HepG2 (cell line): ENCODE measurements at regions not wholly inside any gene's neighbourhood (a gene's known extent, or its start where the extent isn't known, plus 50 kb on each side); places are given as distances from the start of the nearest gene placed in this dataset.

Source experiments
- ATAC-seq: fragments of 200-7000 bp; cut with Tn5 transposase; 3 replicates; pipeline ENCODE4 v1.9.1; 2020; ENCODE audit warnings: mild to moderate bottlenecking, moderate library complexity
- BruUV-seq: library from RNA; stranded (reverse); fragments of 400-500 nt; replicated peaks from 2 replicates; lab custom pipeline; 2021; lab: Mats Ljungman, UMichigan
- CTCF ChIA-PET: fragments of 300-600 bp; formaldehyde crosslinking; extraction: SDS; loops from one replicate; lab custom pipeline; 2021; ENCODE audit warnings: low total read pairs, inconsistent platforms, low intra/inter-chr PET ratio; lab: Yijun Ruan, JAX
- POLR2A ChIA-PET: fragments of 350-600 bp; sonication (Branson Sonifier 250); formaldehyde crosslinking; loops from one replicate; lab custom pipeline; 2020; ENCODE audit warnings: antibody characterized with exemption, inconsistent platforms; lab: Yijun Ruan, JAX
- DNase-seq: peaks from one replicate; pipeline ENCODE4 v3.0.0-alpha.2; 2015; ENCODE audit warnings: low spot score
- FAIRE-seq: peaks from 3 replicates; lab custom pipeline; 2011; peaks lifted over from hg19 to GRCh38; lab: Jason Lieb, UNC
- H2AFZ ChIP-seq: one replicate; pipeline ENCODE4 v1.6.1; 2011; ENCODE audit warnings: low read length, inconsistent platforms
- H3K27ac ChIP-seq: fragments of 300-600 bp; 3 replicates; pipeline ENCODE4 v1.8.0; 2011; ENCODE audit warnings: mixed run types, mild to moderate bottlenecking, mixed read lengths, low read length, inconsistent platforms; ENCODE audit not compliant: insufficient read depth; ENCODE audit errors: extremely low read length
- H3K27me3 ChIP-seq, 2 experiments: fragments of 200-600 bp in 1 of 2; 2 replicates in 1 of 2; 3 replicates in 1 of 2; pipeline versions ENCODE4 v1.6.0 to v1.8.0; 2011; ENCODE audit warnings: low read length in 2 of 2, mild to moderate bottlenecking in 2 of 2, moderate library complexity in 2 of 2, inconsistent platforms in 1 of 2; ENCODE audit not compliant: insufficient read depth in 2 of 2, control insufficient read depth in 1 of 2
- H3K36me3 ChIP-seq, 2 experiments: fragments of 200-600 bp in 1 of 2; replicated peaks in 1 of 2; 2 replicates in 1 of 2; 3 replicates in 1 of 2; pipeline versions ENCODE4 v1.5.1 to v1.8.0; 2011; ENCODE audit warnings: low read length in 2 of 2, inconsistent platforms in 1 of 2; ENCODE audit not compliant: insufficient read depth in 2 of 2, control insufficient read depth in 1 of 2
- H3K4me1 ChIP-seq: 2 replicates; pipeline ENCODE4 v1.5.1; 2012; ENCODE audit warnings: low read length, inconsistent platforms; ENCODE audit not compliant: insufficient read depth
- H3K4me2 ChIP-seq: 2 replicates; pipeline ENCODE4 v1.6.0; 2011; ENCODE audit warnings: low read depth, low read length, inconsistent platforms
- H3K4me3 ChIP-seq, 3 experiments: fragments of 200-600 bp in 1 of 3; sonication (generic), shearing (Covaris generic) in 1 of 3; replicated peaks in 1 of 3; 2 replicates each; pipeline ENCODE4 v1.5.1; 2011 to 2016; ENCODE audit warnings: low read length in 3 of 3, inconsistent platforms in 2 of 3, low read depth in 2 of 3, mild to moderate bottlenecking in 2 of 3, control low read depth in 1 of 3, mixed read lengths in 1 of 3; ENCODE audit not compliant: insufficient read depth in 1 of 3
- H3K79me2 ChIP-seq: one replicate; pipeline ENCODE4 v1.6.1; 2011; ENCODE audit warnings: low read length, inconsistent platforms; ENCODE audit not compliant: insufficient read depth
- H3K9ac ChIP-seq: 2 replicates; pipeline ENCODE4 v1.6.0; 2011; ENCODE audit warnings: mild to moderate bottlenecking, low read depth, low read length, inconsistent platforms; ENCODE audit not compliant: insufficient read depth
- H3K9me3 ChIP-seq: 2 replicates; pipeline ENCODE4 v1.5.1; 2012; ENCODE audit warnings: mild to moderate bottlenecking, low read length
- H4K20me1 ChIP-seq: 2 replicates; pipeline ENCODE4 v1.6.0; 2011; ENCODE audit warnings: inconsistent platforms, mild to moderate bottlenecking, low read length, moderate library complexity; ENCODE audit not compliant: insufficient read depth
- CEBPB ChIP-seq: IDR thresholded peaks from 2 replicates; pipeline ENCODE4 v1.6.1; 2011; ENCODE audit warnings: low read depth, low read length, improper control_type of control experiment, borderline replicate concordance
- DBP ChIP-seq: sonication (generic); formaldehyde crosslinking; IDR thresholded peaks from 2 replicates; pipeline ENCODE4 v1.4.0; 2020; ENCODE audit warnings: missing genetic modification reagents; ENCODE audit errors: not compliant biosample characterization
- FOXJ3 ChIP-seq: sonication (generic); formaldehyde crosslinking; IDR thresholded peaks from 2 replicates; pipeline ENCODE4 v1.4.0; 2020; ENCODE audit warnings: missing genetic modification reagents, mild to moderate bottlenecking, borderline replicate concordance
- MXD4 ChIP-seq: IDR thresholded peaks from 2 replicates; pipeline ENCODE4 v1.6.1; 2016; ENCODE audit warnings: mild to moderate bottlenecking, missing biosample characterization, missing genetic modification reagents
- NR1H2 ChIP-seq: sonication (generic); formaldehyde crosslinking; IDR thresholded peaks from 2 replicates; pipeline ENCODE4 v1.8.1; 2022; ENCODE audit warnings: low read depth, missing genetic modification reagents, borderline replicate concordance
- RELA ChIP-seq: sonication (generic); formaldehyde crosslinking; IDR thresholded peaks from 2 replicates; pipeline ENCODE4 v1.4.0; 2020; ENCODE audit warnings: missing genetic modification reagents
- REXO4 ChIP-seq: sonication (generic); formaldehyde crosslinking; IDR thresholded peaks from 2 replicates; pipeline ENCODE4 v1.8.0; 2022; ENCODE audit warnings: missing genetic modification reagents, mild to moderate bottlenecking, borderline replicate concordance
- STAG1 ChIP-seq: sonication (generic); formaldehyde crosslinking; IDR thresholded peaks from 2 replicates; pipeline ENCODE4 v1.4.0; 2020; ENCODE audit warnings: missing genetic modification reagents
- ZHX2 ChIP-seq, 2 experiments: sonication (generic) in 1 of 2; formaldehyde crosslinking in 1 of 2; IDR thresholded peaks; 2 replicates each; pipeline versions ENCODE4 v1.6.1 to v1.9.0; 2014 to 2022; ENCODE audit warnings: antibody characterized with exemption in 1 of 2, borderline replicate concordance in 1 of 2, inconsistent platforms in 1 of 2, low read depth in 1 of 2, missing genetic modification reagents in 1 of 2
- ZNF563 ChIP-seq: sonication (generic); formaldehyde crosslinking; IDR thresholded peaks from 2 replicates; pipeline ENCODE4 v1.8.0; 2022; ENCODE audit warnings: mild to moderate bottlenecking, moderate library complexity, missing genetic modification reagents
- ZNF776 ChIP-seq: sonication (generic); formaldehyde crosslinking; IDR thresholded peaks from 2 replicates; pipeline ENCODE4 v1.4.0; 2020; ENCODE audit warnings: mild to moderate bottlenecking, missing genetic modification reagents
- ZXDC ChIP-seq: sonication (generic); formaldehyde crosslinking; IDR thresholded peaks from 2 replicates; pipeline ENCODE4 v1.5.0; 2020; ENCODE audit warnings: mild to moderate bottlenecking, missing genetic modification reagents
- WGBS: methylation state at CpG from one replicate; pipeline ENCODE4 v1.1.6; 2017; ENCODE audit warnings: low lambda C conversion rate; 5-methylcytosine and 5-hydroxymethylcytosine counted together
- in situ Hi-C: cut with HindIII; loops from 2 replicates; pipeline ENCODE4 v1.10.0; 2017; ENCODE audit warnings: low pct_unique_long_range_greater_than_20kb; ENCODE audit not compliant: extremely low pct_ligation_motif_present
- intact Hi-C: fragments of 100-400 bp; cut with micrococcal nuclease; formaldehyde crosslinking; loops from one replicate; pipeline ENCODE4 v1.10.0; 2022; ENCODE audit not compliant: unreplicated experiment

- no TSS peak for BruUV-seq
- no peaks in the 10 kb centered on the region for H3K4me1 ChIP-seq
- ATAC-seq (no peak), DNase-seq (no peak), FAIRE-seq (no peak)
- no peaks in the 10 kb centered on the region for H3K9me3 ChIP-seq
- in situ Hi-C loops (no loop called here), intact Hi-C loops (no loop called here)
- no peak overlapping the region for H3K27ac ChIP-seq
- no peak overlapping the region for H3K9ac ChIP-seq
- no peak overlapping the region for H2AFZ ChIP-seq
- ChIA-PET CTCF (no interaction called here), POLR2A (no interaction called here)
- H3K4me3 ChIP-seq = no peak overlapping the region
- H3K79me2 ChIP-seq = no peaks in the 10 kb centered on the region
- no peak overlapping the region for H3K4me2 ChIP-seq
- no peaks in the 10 kb centered on the region for H3K36me3 ChIP-seq
- WGBS = 33% methylated on average over 3 of the region's 3 CpGs
- peaks cover 2 to 15% of the 10 kb centered on the region in 2 experiments; a peak in 4 of 5 replicates for H3K27me3 ChIP-seq
- no peaks in the 10 kb centered on the region for H4K20me1 ChIP-seq
- TF ChIP-seq STAG1 = no peak
- TF ChIP-seq DBP (CRISPR knock-in tag) = no peak
- TF ChIP-seq FOXJ3 (CRISPR knock-in tag) = no peak
- no peak for TF ChIP-seq RELA (CRISPR knock-in tag)
- no peak for TF ChIP-seq CEBPB
- no peak for TF ChIP-seq ZXDC
- TF ChIP-seq ZHX2 (IDR thresholded peaks at IDR 0.05; ENCODE audit: low read depth) = no peak
- TF ChIP-seq ZHX2 (CRISPR knock-in tag; IDR thresholded peaks at IDR 0.05; ENCODE audit: borderline replicate concordance) = no peak
- no peak for TF ChIP-seq ZNF776 (CRISPR knock-in tag)
- no peak for TF ChIP-seq MXD4 (CRISPR knock-in tag)
- TF ChIP-seq REXO4 (CRISPR knock-in tag) = no peak
- no peak for TF ChIP-seq ZNF563
- no peak for TF ChIP-seq NR1H2
Measured at GRCh38 chr1:201625226-201625761, 86.4 kb downstream of the NAV1 start.
